ENCODE measurements at regions not wholly inside any gene's neighbourhood (a gene's known extent, or its start where the extent isn't known, plus 50 kb on each side); places are given as distances from the start of the nearest gene placed in this dataset.
"Not testable (repeated sequence)": the region's sequence is repeated elsewhere in the genome, so short reads cannot be mapped to it uniquely, and the experiment has no call there.

GRCh38 chrY:19535697-19536096 lies 208.8 kb downstream of the KDM5D start:
- not testable (repeated sequence) for DNase-seq (ENCODE audit: low read depth)

DNA sequence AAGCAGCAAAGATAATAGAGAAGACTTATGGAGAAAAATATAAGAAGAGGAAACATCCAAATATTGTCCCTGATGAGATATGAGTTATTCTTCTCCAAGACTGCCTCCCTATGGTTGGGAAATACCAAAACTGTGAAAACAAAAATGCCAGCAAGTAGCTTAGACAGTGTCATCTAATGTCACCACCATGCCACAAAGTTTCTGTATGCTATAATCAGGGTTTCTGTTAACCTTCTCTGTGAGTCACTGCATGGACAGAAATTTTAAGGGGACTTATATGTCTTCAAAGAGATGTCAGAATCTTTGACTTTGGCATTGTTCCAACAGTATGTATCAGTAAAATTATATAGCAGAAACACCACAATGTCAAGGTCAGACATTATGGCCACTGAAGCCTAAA lies 222.6 kb downstream of the KDM5D start:
- no peak for DNase-seq (ENCODE audit: low read depth)

DNA sequence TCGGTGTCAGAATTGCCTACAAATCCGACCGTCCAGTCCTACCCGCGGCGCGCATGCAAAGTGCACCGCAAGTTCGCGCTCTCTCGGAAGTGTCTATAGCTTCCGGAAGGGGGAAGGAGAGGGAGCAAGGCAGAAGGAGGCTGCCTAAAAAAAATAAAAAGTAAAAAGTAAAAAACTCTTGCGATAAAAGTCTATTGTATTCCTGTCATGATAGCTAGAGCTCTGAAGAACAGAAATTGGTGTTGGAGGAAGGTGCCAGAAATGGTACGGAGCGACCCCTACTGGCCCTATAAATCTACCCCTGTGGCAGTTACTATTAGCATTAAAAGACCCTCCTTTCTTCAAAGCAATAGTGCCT lies 241.5 kb downstream of the KDM5D start:
- DNase-seq (ENCODE audit: low read depth): no peak

DNA sequence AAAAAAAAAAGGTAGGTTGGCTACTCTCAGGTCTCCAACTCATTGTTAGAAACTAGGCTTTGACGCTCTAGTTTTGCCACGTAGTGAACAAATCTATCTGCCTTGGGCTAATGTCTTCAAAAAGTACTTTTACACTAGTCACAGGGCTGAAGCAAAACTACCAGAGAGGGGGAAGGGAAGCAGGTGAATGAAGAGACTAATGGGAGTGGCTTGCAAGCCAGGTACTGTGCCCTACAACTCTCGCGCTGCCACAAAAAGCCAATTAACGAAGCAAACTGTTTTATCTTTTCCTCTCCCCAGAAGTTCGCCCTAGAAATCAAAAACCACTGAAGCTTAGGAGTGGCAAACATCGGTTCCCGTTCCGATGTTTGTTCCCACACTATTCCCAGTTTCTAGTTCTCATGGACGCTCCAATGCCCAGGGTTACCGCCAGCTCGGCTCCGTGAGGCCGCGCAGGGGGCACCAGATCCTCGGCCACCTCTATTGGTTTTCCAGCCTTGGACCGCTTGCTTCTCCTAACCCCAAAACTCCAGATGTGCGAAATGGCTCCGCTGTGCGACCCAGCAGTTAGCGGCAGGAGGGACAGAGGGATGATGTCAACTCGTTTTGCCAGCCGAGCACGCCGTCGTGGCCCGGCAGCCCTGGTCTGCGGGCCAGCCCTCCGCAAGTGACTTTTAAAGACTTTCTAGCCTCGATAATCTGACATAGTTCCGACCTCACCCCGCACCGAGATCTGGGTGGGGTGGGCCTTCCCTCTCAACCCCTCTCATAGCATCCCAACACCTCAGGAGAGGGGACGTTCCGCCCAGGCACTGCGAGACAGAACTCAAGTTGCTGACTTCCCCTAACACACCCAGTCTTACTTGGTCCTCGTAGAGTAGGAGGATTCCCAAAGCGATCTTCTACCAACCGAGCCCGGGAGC lies 242.1 kb downstream of the KDM5D start:
- no peak for DNase-seq (ENCODE audit: low read depth)

- no peak for DNase-seq (ENCODE audit: low read depth)
Measured at GRCh38 chrY:19498556-19498955, 246.0 kb downstream of the KDM5D start.

DNA sequence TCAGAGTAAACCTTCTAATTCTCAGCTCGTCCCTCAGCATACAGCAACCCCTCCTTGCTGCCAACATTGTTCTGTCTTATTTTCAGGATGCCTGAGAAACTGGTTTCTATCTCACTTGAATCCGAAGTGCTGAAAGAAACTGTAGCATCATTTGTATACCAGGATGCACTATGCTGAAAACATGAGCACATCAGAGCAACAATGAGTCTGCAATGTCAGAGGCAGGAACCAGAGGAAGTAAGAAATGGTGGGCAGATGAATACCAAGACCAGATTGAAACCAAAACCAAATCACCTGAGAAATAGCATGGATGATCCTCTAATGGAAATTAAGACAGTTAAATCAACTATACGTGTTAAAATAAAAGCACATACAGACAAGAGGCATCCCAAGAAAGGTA lies 257.0 kb downstream of the KDM5D start:
- no peak for DNase-seq (ENCODE audit: low read depth)

DNA sequence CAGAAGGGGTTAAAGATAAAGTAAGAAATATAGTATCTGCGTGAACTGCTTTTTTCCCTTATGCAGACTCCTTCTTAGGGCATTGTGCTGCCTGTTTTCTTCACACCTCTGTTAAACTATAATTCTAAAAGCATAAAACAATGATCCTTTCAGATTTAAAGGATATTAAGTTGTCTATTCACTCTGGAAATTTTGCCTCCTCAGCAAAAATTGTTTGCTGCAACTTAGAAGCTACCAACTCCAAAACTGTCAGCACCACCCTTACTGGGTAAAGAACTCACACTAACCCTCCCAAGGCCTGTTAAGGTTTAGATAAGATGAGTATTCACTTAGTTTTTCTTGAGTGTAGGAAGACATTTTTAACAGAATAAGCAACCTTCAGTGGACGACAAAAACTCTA lies 259.5 kb downstream of the KDM5D start:
- DNase-seq (ENCODE audit: low read depth): no peak

DNA sequence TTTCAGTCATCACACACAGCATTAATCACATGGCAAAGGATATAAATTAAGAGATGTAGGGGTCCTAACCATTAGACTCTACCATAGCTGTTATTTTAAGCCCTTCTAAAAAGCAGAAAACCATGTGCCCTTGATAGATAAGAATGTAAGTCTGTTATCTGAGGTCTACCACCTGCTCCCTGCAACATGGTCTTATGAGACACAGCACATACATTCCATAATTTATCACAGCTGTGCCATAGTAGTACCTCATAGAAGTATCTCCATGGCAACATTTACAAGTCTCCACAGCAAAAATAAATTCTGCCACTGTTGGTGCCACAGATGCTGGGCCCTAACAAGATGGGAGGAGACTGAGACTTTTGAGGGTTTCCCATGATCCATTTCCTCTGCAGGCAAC lies 265.4 kb downstream of the KDM5D start:
- no peak for DNase-seq (ENCODE audit: low read depth)

GRCh38 chrY:19477959-19478358 lies 266.6 kb downstream of the KDM5D start:
- DNase-seq (ENCODE audit: low read depth): no peak

DNA sequence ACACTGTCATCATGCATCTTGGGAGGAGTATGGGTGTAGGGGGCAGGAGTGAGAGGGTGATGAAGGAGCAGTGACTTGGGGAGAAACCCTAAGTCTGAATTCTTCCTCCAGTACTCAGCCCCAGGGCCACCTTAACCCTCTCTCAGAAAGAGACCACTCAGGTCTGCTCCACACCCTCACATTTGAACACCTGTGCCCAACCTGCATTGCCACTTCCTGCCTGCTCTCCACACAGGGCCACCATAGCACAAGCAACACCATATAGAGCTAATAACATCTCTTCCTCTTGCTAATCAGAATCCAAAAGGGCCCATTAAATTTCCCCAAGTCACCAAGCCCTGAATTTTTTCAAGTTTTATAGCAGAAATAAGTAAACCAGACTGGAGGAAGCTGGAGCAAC lies 278.7 kb downstream of the KDM5D start:
- DNase-seq (ENCODE audit: low read depth): no peak

DNA sequence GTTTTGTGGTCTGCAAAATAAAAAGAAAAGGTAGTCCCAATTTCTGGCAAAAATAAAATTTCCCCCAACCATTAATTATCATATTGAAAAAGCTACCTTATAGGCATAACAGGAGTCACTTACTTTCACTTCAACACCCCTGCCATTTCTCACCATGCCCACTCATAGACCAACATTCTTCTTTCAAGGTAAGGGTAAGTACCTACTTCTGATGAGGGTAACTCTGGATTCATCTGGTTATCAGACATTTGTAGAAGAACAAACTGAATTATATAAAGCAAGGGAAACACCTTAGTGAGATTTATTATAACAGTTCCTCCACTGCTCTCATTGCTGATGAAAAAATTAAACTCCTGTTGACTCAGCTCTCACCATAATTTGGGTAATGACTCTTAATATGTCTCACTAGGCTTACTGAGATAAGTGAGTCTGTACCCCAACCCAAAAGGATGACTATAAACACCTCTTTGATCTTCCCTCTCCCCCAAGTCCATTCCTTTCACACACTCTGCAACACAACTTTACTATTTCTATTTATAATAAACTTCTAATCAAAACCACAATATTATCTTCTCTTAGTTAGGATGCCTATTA lies 287.6 kb downstream of the KDM5D start:
- DNase-seq (ENCODE audit: low read depth): no peak

DNA sequence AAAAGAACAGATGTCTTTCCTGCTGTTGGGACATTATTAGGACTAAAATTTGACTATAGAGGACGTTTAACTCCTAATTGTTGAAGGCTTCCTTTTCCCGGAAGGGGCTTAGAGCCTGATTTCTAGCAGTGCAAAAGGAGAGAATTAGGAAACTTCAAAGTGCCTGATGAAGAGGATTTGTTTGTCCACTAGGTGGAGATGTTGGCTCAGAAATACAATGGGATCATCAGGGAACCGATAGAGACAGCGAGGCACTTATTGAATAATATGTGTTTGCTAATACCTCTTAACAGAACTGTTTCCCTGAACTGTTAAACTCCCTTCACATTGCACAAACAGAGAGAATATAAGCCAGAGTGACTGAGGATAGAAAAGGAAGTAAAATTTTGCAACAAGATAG lies 311.5 kb downstream of the KDM5D start:
- DNase-seq (ENCODE audit: low read depth): peak; percentile 32

DNA sequence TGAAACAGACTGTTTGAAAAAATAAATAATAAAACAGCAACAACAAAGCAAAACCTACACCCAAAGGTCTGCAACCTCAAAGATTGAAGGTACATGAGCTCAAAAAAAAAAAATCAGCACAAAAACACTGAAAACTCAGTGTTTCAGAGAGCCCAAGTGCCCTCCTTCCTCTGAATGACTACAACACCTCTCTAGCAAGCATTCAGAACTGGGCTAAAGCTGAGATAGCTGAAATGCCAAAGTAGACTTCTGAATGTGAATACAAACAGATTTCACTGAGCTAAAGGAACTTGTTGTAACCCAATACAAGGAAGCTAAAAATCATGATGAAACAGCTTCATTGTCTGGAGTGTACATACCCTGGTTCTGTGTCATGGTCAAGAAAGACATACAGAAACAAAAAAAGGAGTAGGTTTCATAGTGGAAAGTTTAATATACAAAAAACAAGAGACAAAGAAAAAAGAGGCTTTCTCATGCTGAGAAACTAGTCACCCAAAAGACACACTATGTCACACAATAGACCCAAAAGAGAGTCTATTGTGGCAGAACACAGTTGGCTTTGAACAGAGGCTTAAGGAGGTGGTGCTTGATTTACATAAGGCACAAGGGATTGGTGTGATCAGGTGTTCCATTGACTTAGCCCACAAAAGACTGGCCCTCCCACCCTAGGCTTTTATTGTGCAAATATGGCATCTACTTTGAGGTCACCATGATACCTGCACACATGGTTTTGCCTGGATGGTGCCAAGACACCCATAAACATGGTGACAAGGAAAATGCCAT lies 316.6 kb downstream of the KDM5D start:
- no peak for DNase-seq (ENCODE audit: low read depth)

DNA sequence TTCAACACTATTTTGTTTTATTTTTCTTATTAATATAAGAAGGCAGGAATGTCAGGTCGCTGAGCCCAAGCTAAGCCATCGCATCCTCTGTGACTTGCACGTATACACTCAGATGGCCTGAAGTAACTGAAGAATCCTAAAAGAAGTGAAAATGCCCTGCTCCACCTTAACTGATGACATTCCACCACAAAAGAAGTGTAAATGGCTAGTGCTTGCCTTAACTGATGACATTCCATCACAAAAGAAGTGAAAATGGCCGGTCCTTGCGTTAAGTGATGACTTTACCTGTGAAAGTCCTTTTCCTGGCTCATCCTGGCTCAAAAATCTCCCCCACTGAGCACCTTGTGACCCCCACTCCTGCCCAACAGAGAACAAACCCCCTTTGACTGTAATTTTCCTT lies 317.3 kb downstream of the KDM5D start:
- DNase-seq (ENCODE audit: low read depth): not testable (repeated sequence)

DNA sequence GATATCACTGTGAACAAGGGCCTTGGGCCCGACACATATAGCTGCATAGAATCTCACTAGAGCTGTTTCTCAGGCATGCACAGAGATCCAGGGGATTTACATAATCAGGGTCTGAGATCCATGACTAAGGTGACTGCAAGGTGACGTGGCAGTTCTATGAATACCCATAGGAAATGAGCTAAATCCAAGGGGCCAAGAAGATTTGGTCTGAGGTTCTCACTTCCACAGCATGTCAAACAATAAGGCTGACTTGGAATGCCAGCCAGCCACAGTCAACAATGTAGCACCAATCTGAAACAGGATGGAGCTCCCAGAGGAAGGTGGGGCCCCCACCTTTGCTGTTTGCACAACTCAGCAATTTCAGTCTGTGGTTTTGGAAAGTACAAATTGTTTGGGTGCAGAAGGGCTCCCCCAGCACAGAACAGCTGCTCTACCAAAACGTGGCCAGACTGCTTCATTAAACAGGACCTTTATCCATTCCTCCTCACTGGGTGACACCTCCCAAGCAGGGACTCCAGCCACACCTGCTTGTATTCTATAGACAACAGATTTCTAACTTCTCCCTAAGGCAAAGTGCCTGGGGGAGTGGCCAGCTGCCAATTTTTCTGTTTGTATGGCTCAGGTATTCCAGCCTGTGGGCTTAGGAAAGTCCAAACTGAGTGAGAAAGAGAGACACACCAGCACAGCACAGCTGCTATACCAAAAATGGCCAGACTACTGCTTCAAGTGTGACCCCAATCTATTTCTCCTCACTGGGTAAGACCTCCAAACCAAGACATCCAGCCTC lies 333.4 kb downstream of the KDM5D start:
- peak; percentile 0 for DNase-seq (ENCODE audit: low read depth)

- DNase-seq (ENCODE audit: low read depth): no peak
Measured at GRCh38 chrY:19406246-19406645, 338.3 kb downstream of the KDM5D start.

GRCh38 chrY:19405598-19405997 lies 338.9 kb downstream of the KDM5D start:
- no peak for DNase-seq (ENCODE audit: low read depth)

DNA sequence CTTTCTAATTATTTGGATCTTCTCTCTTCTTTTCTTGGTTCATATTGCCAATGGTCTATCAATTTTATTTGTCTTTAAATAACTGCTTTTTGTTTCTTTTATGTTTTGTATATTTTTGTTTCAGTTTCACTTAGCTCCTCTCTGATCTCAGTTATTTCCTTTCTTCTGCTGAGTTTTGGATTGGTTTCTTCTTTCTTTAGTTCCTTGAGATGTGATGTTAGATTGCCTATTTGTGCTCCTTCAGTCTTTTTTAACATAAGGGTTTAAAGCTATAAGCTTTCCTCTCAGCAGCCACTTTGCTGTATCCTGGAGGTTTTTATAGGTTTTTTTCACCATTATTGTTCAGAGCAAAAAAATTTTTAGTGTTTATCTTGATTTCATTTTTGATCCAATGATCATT lies 351.6 kb downstream of the KDM5D start:
- no peak for DNase-seq (ENCODE audit: low read depth)

DNA sequence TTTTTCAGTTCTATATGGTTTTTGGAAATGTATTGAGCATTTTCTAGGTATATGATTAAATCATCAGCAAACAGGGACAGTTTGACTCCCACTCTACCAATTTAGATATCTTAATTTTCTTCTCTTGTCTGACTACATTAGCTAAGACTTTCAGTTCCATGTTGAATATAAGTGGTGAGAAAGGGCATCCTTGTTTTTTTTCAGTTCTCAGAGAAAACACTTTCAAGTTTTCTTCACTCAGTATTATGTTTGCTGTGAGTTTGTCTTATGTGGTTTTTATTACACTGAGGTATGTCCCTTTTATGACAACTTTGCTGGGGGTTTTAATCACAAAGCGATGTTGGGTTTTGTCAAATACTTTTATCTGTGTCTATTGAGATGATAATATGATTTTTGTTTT lies 352.6 kb downstream of the KDM5D start:
- no peak for DNase-seq (ENCODE audit: low read depth)

GRCh38 chrY:19365321-19365720 lies 379.2 kb downstream of the KDM5D start:
- no peak for DNase-seq (ENCODE audit: low read depth)

- no peak for DNase-seq (ENCODE audit: low read depth)
Measured at GRCh38 chrY:19357249-19357648, 387.3 kb downstream of the KDM5D start.

GRCh38 chrY:19356735-19357134 lies 387.8 kb downstream of the KDM5D start:
- no peak for DNase-seq (ENCODE audit: low read depth)
